HG02973 (cell line): ENCODE measurements at regions not wholly inside any gene's neighbourhood (a gene's known extent, or its start where the extent isn't known, plus 50 kb on each side); places are given as distances from the start of the nearest gene placed in this dataset.

Source experiments
- ATAC-seq: cut with Tn5 transposase; IDR thresholded peaks from one replicate; pipeline ENCODE4 v1.9.1; 2021; ENCODE audit warnings: moderate library complexity; ENCODE audit not compliant: unreplicated experiment

DNA sequence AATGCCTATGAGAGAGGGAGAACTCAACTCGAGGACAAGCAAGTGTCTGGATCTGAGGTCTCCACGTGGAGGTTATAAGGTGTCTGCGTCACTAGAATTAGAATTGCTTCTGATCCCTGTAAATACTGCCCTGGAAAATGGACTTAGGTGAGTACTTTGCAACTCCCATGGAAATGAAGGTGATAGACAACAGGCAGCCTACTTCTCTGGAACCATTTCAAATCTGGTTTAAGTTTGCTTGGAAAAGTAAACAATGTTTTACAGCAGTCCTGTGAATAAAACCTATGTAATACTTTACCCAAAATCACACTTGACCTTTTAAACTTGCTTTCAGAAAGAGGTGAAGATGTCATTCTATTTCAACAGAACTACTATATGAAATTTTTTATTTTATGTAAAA is 70.1 kb upstream of the TENT5A start:
- no peak for ATAC-seq

DNA sequence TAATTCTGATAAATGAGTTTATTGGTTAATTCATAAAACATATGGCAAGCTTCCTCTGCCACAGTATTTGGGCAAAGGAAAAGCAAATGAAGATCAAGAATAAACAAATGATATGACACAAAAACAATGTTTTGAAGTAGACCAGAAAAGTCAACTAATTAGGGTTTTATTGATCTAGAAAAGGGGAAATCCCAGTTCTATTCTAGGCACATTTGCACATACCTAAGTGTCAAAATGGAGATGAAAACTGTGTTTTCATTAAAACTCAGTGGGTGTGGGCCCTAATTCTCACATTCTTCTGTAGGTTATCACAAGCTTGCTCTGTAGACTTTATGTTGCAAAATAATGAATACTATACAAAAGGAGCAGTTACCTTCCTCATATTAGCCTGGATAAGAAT is 69.0 kb upstream of the TENT5A start:
- ATAC-seq, result no peak

DNA sequence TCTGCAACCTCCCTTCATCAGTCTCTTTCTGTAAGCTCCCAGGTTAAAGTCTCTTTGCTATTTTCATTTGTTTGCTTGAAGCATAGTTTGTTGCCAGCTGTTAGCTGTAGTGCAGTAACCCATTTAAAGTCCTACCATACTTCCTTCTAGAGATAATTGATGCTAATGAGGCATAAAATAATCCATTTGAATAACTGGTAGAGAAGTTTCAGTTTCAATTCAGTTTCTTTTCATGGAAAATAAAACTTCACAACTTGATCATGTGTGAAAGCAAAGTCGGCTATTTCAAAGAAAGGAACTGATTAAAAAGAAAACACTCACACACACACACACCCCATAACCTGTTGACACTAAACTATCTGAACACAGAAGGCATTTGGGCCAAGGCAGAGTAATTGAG is 68.5 kb upstream of the TENT5A start:
- no peak for ATAC-seq

DNA sequence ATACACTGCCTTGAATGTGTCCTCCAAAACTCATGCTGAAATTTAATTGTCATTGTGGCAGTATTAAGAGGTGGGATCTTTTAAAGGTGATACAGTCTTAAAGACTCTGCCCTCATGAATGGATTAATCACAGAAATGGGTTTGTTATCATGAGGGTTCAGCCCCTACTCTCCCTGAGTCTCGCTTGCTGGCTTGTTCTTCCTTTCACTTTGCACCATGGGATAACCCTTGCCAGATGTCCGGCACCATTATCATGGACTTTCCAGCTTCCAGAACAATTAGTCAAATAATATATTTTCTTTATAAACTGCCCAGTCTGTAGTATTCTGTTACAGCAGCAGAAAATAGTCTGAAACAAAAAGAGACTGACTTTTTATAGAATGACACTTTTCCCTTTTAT is 67.9 kb upstream of the TENT5A start:
- ATAC-seq, result no peak

DNA sequence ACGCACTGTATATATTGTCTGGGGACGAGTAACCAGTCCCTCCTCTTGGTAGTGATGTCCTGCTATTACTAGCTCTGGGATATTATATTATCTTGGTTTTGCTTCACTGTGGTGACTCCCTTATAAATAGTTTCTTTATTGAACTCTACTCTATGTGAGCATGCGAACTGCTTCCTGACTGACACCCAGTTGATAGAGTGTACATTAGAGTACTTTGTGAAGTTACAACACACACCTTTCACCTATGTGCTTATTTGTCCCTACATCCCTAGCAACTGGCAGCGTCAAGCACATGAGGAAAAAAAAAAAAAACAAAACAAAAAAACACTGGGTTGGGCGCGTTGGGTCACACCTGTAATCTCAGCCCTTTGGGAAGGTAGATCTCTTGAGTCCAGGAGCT is 67.3 kb upstream of the TENT5A start:
- no peak for ATAC-seq

DNA sequence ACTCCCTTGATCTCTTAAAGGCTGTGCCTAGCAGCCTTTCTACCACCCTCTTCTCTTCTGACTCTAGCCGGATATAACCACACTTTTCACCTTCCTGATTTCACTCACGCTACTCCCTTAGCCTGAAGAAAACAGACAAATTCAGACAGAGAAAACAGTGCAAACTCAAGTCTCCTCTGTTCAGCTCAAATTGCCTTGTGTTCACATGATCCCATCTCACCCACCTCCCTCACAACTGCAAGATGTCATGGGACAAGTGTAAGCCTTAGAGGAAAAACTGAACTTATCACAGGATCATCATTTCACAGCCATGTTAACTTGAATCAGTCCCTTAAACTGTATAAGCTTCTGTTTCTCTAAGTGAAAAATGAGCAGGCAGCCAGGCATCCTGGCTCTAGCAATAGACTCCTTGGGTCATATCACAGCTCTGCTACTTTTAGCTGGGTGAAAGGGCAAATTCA is 66.5 kb upstream of the TENT5A start:
- no peak for ATAC-seq

DNA sequence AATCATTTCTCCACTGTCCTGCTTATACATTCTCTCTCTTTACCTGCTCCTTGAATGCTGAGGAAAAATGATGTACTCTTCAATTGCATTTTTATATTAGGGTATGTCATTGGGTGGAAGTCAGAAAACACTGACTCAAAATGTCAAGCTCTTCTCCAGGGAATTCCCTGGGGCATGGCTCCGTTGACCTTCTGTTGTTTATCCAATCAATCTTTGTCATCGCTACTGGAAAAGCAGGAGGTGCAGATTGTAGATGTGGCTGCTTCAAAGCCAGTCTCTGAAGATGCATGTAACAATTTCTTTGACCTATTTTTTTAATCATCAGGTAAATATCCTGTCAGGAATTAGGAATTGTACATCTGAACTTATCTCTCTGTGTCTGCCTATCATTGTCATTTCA is 63.9 kb upstream of the TENT5A start:
- ATAC-seq, result no peak

DNA sequence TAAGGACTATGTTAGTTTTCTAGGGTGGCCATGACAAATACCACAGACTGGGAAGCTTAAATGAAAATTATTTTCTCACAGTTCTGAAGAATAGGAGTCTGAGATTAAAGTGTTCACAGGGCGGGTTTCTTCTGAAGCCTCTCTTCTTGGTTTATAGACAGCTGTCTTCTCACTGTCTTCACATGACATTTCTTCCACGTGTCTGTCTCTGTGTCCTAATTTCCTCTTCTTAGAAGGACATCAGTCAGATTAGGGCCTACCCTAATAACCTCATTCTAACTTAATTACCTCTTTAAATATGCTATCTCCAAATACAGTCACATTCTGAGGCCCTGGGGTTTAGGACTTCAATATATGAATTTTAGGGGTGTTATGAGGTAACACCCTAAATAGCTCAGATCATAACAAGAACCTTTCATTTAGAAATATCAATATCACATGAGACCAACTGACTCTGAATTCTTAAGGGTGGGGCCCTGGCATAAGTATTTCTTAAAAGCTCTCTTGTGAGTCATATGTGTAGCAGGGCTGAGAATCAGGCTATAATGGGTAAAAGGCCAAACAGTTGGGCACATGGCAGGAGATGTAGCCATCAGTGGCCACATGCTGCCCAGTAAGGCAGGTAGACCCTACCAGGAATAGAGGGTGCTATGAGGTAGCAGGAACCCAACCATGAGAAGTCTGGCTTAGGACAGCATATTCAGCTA is 62.0 kb upstream of the TENT5A start:
- no peak for ATAC-seq

DNA sequence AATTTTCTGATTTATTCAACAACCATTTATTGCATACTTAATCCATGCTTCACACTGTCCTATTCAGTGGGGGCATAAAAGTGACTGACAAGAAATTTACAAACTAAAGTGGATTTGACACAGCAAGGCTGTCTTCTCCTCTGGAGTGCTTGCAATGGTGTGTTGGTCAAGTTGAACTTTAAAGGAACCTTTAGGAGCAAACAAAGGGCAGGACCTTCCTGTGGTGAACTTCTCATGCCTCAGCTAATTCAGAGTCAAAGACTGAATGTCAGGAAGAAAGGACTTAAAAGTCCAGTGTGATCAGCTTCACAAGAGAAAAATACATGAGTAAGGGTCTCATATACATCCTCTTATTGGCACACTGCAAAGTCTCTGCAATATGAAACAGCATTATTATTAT is 60.8 kb upstream of the TENT5A start:
- no peak for ATAC-seq

DNA sequence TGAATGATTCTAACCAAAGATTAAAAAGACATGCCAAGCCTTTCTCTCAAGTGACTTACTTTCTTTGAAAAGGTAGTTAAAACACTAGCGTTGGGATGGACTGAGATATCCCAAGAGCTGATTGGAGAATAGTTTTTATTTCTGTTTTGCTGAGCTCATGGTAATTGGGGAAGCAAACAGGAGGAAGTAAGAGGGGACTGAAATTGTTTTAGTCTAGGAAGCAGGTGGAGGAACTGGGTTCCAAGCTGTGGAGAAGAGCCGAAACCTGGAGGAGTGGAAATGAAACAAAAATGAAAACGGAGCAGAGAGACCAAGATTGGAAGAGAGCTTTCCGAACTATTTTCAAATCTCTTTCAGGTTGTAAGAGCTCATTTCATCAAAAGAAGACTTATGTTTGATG is 59.9 kb upstream of the TENT5A start:
- ATAC-seq, result no peak

DNA sequence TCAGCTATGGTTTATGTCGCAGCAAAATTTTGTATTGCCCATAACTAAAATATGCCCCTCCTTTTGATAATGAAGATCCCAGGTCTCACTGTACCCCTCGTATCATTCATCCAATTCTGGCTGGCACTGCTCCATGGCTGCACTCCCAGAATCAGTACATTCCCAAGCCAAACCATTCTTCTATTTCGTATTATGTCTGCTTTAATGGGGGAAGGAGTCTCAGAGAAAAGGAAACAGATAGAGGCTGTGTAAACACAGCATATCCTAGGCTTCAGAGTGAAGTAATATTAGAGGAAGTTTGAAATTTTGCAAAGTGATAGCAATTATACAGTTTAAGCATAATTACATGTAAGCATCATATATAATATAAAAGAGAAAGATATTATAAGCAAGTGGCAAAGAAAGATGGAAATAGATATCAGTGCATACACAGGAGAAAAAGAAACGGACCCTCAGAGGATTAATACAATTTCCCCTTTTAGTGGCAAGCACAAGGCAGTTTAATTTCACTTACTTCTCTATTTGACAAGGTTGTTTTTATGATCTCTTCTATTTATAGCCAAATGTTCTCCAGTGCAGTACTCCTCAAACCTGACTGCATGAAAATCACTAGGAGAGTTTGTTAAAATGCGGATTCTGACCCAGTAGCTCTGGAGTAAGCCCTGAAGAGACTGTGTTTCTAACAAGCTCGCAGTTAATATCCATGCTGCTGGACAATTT is 56.5 kb upstream of the TENT5A start:
- no peak for ATAC-seq

DNA sequence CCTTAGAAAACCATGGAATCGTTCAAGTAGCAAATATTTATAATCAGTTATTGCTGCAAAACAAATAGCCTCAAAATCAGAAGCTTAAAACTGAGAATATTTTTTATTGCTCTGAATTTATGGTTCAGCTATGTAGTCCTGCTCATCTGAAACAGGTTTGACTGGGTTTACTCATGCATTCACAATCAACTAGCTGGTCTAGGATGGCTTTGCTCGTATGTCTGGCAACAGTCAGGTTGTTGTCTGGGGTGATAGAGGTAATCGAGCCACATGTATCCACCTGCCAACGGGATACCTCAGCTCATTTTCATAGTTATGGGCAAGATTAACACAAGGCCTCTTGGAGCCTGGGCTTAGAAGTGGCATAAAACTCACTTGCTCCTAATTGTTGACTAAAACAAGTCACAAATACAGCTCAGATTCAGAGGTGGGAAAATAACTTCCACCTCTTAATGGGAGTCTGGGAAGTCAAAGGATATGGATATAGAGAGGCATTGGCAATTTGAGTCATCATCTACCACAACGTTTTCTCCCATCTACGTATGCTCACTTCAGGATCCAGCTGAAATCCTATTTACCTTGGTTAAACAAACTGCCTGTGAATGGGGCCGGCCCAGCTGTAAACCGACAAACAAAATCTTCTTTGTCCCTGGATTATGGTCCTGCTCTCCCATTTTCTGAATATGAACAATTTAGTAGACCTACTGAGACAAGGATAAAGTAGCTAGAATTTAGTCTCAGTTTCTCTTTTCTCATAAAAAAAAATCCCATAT is 54.5 kb upstream of the TENT5A start:
- no peak for ATAC-seq

DNA sequence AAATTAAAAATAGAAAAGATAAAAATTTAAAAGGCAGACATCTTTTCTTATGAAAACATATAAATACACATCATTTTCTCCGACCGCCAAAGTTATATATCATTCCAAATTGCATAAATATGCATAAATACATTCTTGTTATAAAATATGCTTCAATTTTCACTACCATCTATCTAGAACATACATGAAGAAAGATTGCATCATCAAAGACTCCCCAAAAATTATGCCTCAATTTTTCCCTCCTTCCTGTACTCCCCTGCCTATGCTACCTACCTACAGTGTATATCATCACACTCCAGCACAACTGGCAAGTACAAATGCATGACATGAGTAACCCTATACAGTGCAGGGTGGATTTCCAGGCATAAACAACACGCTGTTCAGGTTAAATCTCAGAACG is 49.9 kb upstream of the TENT5A start:
- ATAC-seq, result no peak
